Gastroesophageal sphincter (tissue), 4 donors: ENCODE measurements at regions not wholly inside any gene's neighbourhood (a gene's known extent, or its start where the extent isn't known, plus 50 kb on each side); places are given as distances from the start of the nearest gene placed in this dataset.
A peak's percentile ranks its signal among the peaks of the same experiment; 100 is the strongest.
"Not testable (repeated sequence)": the region's sequence is repeated elsewhere in the genome, so short reads cannot be mapped to it uniquely, and the experiment has no call there.

Source experiments
- ATAC-seq: fragments of 150-250 bp; one replicate; pipeline ENCODE4 v1.9.1; 2016; ENCODE audit warnings: mild to moderate bottlenecking, moderate library complexity
- H3K27ac ChIP-seq, 4 donors: fragments of 200-600 bp; sonication (generic) in 3 of 4; 1 replicate in 3 of 4; 2 replicates in 1 of 4; pipeline ENCODE4 v1.5.1; 2016 to 2019
- H3K27me3 ChIP-seq: fragments of 200-600 bp; sonication (generic); one replicate; pipeline ENCODE4 v1.5.1; 2019
- H3K36me3 ChIP-seq, 2 donors: fragments of 200-600 bp; sonication (generic); one replicate each; pipeline ENCODE4 v1.5.1; 2019; ENCODE audit warnings: control low read depth in 1 of 2
- H3K4me1 ChIP-seq, 3 donors: fragments of 200-600 bp; sonication (generic); 1 replicate in 2 of 3; 2 replicates in 1 of 3; pipeline ENCODE4 v1.5.1; 2016 to 2019; ENCODE audit warnings: control low read depth in 2 of 3
- H3K4me3 ChIP-seq, 2 donors: fragments of 200-600 bp; sonication (generic); one replicate each; pipeline ENCODE4 v1.5.1; 2019; ENCODE audit warnings: mild to moderate bottlenecking in 1 of 2, moderate library complexity in 1 of 2
- H3K9me3 ChIP-seq, 3 donors: fragments of 200-600 bp; sonication (generic); one replicate each; pipeline ENCODE4 v1.5.1; 2017 to 2019; ENCODE audit warnings: control low read depth in 2 of 3
- CTCF ChIP-seq, 4 experiments: fragments of 200-600 bp in 2 of 4; fragments of 450-650 bp in 2 of 4; sonication (generic) in 1 of 4; IDR thresholded peaks; one replicate each; pipeline ENCODE4 v1.5.1; 2017 to 2019; ENCODE audit warnings: antibody characterized with exemption in 4 of 4, mild to moderate bottlenecking in 2 of 4, moderate library complexity in 2 of 4
- EP300 ChIP-seq: sonication (generic); formaldehyde crosslinking; IDR thresholded peaks from one replicate; pipeline ENCODE4 v1.6.1; 2017; ENCODE audit warnings: antibody characterized with exemption, mild to moderate bottlenecking
- POLR2A ChIP-seq, 2 donors: fragments of 450-650 bp; IDR thresholded peaks; one replicate each; pipeline ENCODE4 v1.6.1; 2017; ENCODE audit warnings: antibody characterized with exemption in 2 of 2, mild to moderate bottlenecking in 2 of 2, moderate library complexity in 1 of 2
- POLR2AphosphoS5 ChIP-seq: sonication (generic); formaldehyde crosslinking; IDR thresholded peaks from one replicate; pipeline ENCODE4 v1.6.1; 2017; ENCODE audit warnings: antibody characterized with exemption
- WGBS, 2 donors: methylation state at CpG; one replicate each; pipeline ENCODE4 v1.1.5; 2018; ENCODE audit warnings: low coverage in 1 of 2; 5-methylcytosine and 5-hydroxymethylcytosine counted together

- ATAC-seq: no peak
- WGBS, 2 donors: 63 to 73% methylated on average over 4 to 6 of the region's 6 CpGs
- Histone ChIP-seq H3K27ac (peak overlapping the region in 1 of 4 donors; percentile 40), H3K9me3 (no peaks in the 10 kb centered on the region), H3K36me3 (no peaks in the 10 kb centered on the region), H3K4me1 (no peaks in the 10 kb centered on the region), H3K4me3 (no peak overlapping the region), H3K27me3 (no peaks in the 10 kb centered on the region)
- TF ChIP-seq EP300 (no peak), CTCF (IDR thresholded peaks at IDR 0.05) (no peak), POLR2AphosphoS5 (no peak), POLR2A (IDR thresholded peaks at IDR 0.05) (no peak)
Observed at GRCh38 chr5:158499892-158500418, 599.8 kb downstream of the EBF1 start.

- TF ChIP-seq POLR2AphosphoS5 (no peak), CTCF (IDR thresholded peaks at IDR 0.05) (no peak), POLR2A (IDR thresholded peaks at IDR 0.05) (no peak), EP300 (no peak)
- Histone ChIP-seq H3K4me3 (no peak overlapping the region), H3K9me3 (no peaks in the 10 kb centered on the region), H3K27me3 (no peaks in the 10 kb centered on the region), H3K4me1 (no peaks in the 10 kb centered on the region), H3K27ac (peak overlapping the region in 3 of 4 donors; percentile 26 to 40 (median 35)), H3K36me3 (no peaks in the 10 kb centered on the region)
- ATAC-seq: peak; percentile 53
- 51 to 61% methylated on average over 10 of the region's 10 CpGs for WGBS, 2 donors
Observed at GRCh38 chr5:158499075-158499891, 600.4 kb downstream of the EBF1 start.

GRCh38 chr5:158496624-158497023, 603.1 kb downstream of the EBF1 start:
- Histone ChIP-seq H3K27me3 (no peaks in the 10 kb centered on the region), H3K4me3 (no peak overlapping the region), H3K27ac (no peak overlapping the region), H3K36me3 (no peaks in the 10 kb centered on the region), H3K9me3 (no peaks in the 10 kb centered on the region), H3K4me1 (peaks cover 0 to 5% (median 0%) of the 10 kb centered on the region in 3 donors)
- 80 to 83% methylated on average over 1 to 2 of the region's 3 CpGs for WGBS, 2 donors
- no peak for ATAC-seq
- TF ChIP-seq EP300 (no peak), POLR2AphosphoS5 (no peak), CTCF (IDR thresholded peaks at IDR 0.05) (no peak), POLR2A (IDR thresholded peaks at IDR 0.05) (no peak)

GRCh38 chr5:158494541-158494940, 605.2 kb downstream of the EBF1 start:
- no peak for ATAC-seq
- Histone ChIP-seq H3K36me3 (no peaks in the 10 kb centered on the region), H3K27me3 (no peaks in the 10 kb centered on the region), H3K4me1 (peaks cover 0 to 5% (median 0%) of the 10 kb centered on the region in 3 donors), H3K27ac (no peak overlapping the region), H3K4me3 (no peak overlapping the region), H3K9me3 (no peaks in the 10 kb centered on the region)
- TF ChIP-seq POLR2AphosphoS5 (no peak), CTCF (IDR thresholded peaks at IDR 0.05) (no peak), EP300 (no peak), POLR2A (IDR thresholded peaks at IDR 0.05) (no peak)
- WGBS, 2 donors: 90% methylated on average over 2 of the region's 2 CpGs

GRCh38 chr5:158494044-158494443, 605.7 kb downstream of the EBF1 start:
- ATAC-seq, H3K27ac ChIP-seq: not testable (repeated sequence)
- WGBS, 2 donors: 65 to 80% methylated on average over 2 of the region's 2 CpGs

More at GRCh38 chr5:158494044-158494443, 605.7 kb downstream of the EBF1 start:
- H3K4me3 ChIP-seq, H3K4me1 ChIP-seq, H3K9me3 ChIP-seq, H3K27me3 ChIP-seq, H3K36me3 ChIP-seq: not testable (repeated sequence)
